CD14-positive monocyte (primary cell): ENCODE measurements at regions not wholly inside any gene's neighbourhood (a gene's known extent, or its start where the extent isn't known, plus 50 kb on each side); places are given as distances from the start of the nearest gene placed in this dataset.

ENCODE experiments used
- DNase-seq, 3 donors: peaks; one replicate each; pipeline ENCODE4 v3.0.0-alpha.2; 2011 to 2022
- H2AFZ ChIP-seq: 2 replicates; pipeline ENCODE4 v1.6.0; 2012; ENCODE audit warnings: mild to moderate bottlenecking, low read depth, low read length, inconsistent platforms; ENCODE audit not compliant: insufficient read depth, poor library complexity, severe bottlenecking
- H3K27ac ChIP-seq, 2 donors: 1 replicate in 1 of 2; 2 replicates in 1 of 2; pipeline ENCODE4 v1.5.1; 2012 to 2013; ENCODE audit warnings: low read length in 2 of 2, control low read depth in 1 of 2, inconsistent platforms in 1 of 2, low read depth in 1 of 2, mild to moderate bottlenecking in 1 of 2
- H3K27me3 ChIP-seq, 2 donors: one replicate each; pipeline versions ENCODE4 v1.6.0 to v1.6.1; 2011 to 2013; ENCODE audit warnings: low read length in 2 of 2; ENCODE audit not compliant: control insufficient read depth in 2 of 2, insufficient read depth in 2 of 2
- H3K36me3 ChIP-seq, 2 donors: replicated peaks in 1 of 2; 1 replicate in 1 of 2; 2 replicates in 1 of 2; pipeline versions ENCODE4 v1.5.1 to v1.6.1; 2012 to 2013; ENCODE audit warnings: low read length in 2 of 2, control low read depth in 1 of 2, inconsistent platforms in 1 of 2, mild to moderate bottlenecking in 1 of 2; ENCODE audit not compliant: insufficient read depth in 2 of 2, control insufficient read depth in 1 of 2
- H3K4me1 ChIP-seq, 2 donors: 1 replicate in 1 of 2; 2 replicates in 1 of 2; pipeline versions ENCODE4 v1.5.1 to v1.6.1; 2012 to 2013; ENCODE audit warnings: low read length in 2 of 2, control low read depth in 1 of 2, inconsistent platforms in 1 of 2, mild to moderate bottlenecking in 1 of 2, moderate library complexity in 1 of 2; ENCODE audit not compliant: insufficient read depth in 2 of 2, control insufficient read depth in 1 of 2
- H3K4me2 ChIP-seq: replicated peaks from 2 replicates; pipeline ENCODE3; 2012; ENCODE audit warnings: low read length, moderate library complexity, mild to moderate bottlenecking; ENCODE audit not compliant: poor library complexity, severe bottlenecking; ENCODE audit errors: extremely low read depth
- H3K4me3 ChIP-seq, 3 experiments: fragments of 200-600 bp in 1 of 3; sonication (generic) in 1 of 3; replicated peaks in 1 of 3; 1 replicate in 2 of 3; 2 replicates in 1 of 3; pipeline ENCODE4 v1.5.1; 2011 to 2013; ENCODE audit warnings: low read length in 3 of 3, mild to moderate bottlenecking in 3 of 3, control low read depth in 2 of 3, low read depth in 2 of 3, inconsistent platforms in 1 of 3, moderate library complexity in 1 of 3
- H3K79me2 ChIP-seq: 2 replicates; pipeline ENCODE4 v1.6.0; 2012; ENCODE audit warnings: mild to moderate bottlenecking, control low read depth, inconsistent platforms, low read length, moderate library complexity; ENCODE audit not compliant: insufficient read depth
- H3K9ac ChIP-seq: 2 replicates; pipeline ENCODE4 v1.6.0; 2017; ENCODE audit warnings: low read length, mild to moderate bottlenecking; ENCODE audit not compliant: insufficient read depth, poor library complexity, severe bottlenecking
- H3K9me3 ChIP-seq, 2 donors: replicated peaks in 1 of 2; 1 replicate in 1 of 2; 2 replicates in 1 of 2; pipeline versions ENCODE4 v1.5.1 to v1.6.1; 2012 to 2013; ENCODE audit warnings: low read length in 2 of 2, control low read depth in 1 of 2; ENCODE audit not compliant: control insufficient read depth in 1 of 2, insufficient read depth in 1 of 2
- H4K20me1 ChIP-seq: 2 replicates; pipeline ENCODE4 v1.6.0; 2012; ENCODE audit warnings: mild to moderate bottlenecking, low read length, control low read depth, moderate library complexity; ENCODE audit not compliant: insufficient read depth
- H3K27ac Mint-ChIP-seq, 7 donors: one replicate each; pipeline ENCODE4 v1.8.0; 2020; ENCODE audit warnings: mild to moderate bottlenecking in 7 of 7, mixed read lengths in 7 of 7, moderate library complexity in 6 of 7, inconsistent platforms in 2 of 7
- H3K27me3 Mint-ChIP-seq, 3 donors: one replicate each; pipeline ENCODE4 v1.8.0; 2021 to 2022; ENCODE audit warnings: low read depth in 3 of 3, mild to moderate bottlenecking in 3 of 3, mixed read lengths in 3 of 3, moderate library complexity in 3 of 3, inconsistent platforms in 1 of 3
- H3K36me3 Mint-ChIP-seq, 2 donors: one replicate each; pipeline ENCODE4 v1.8.0; 2020; ENCODE audit warnings: mixed read lengths in 2 of 2, inconsistent platforms in 1 of 2, mild to moderate bottlenecking in 1 of 2
- H3K4me1 Mint-ChIP-seq: one replicate; pipeline ENCODE4 v1.8.0; 2020; ENCODE audit warnings: mild to moderate bottlenecking, mixed read lengths
- H3K4me3 Mint-ChIP-seq, 2 donors: one replicate each; pipeline ENCODE4 v1.8.0; 2020; ENCODE audit warnings: mild to moderate bottlenecking in 2 of 2, mixed read lengths in 2 of 2, moderate library complexity in 1 of 2
- H3K9me3 Mint-ChIP-seq, 7 donors: one replicate each; pipeline ENCODE4 v1.8.0; 2020 to 2022; ENCODE audit warnings: mixed read lengths in 7 of 7, mild to moderate bottlenecking in 6 of 7, moderate library complexity in 6 of 7, inconsistent platforms in 2 of 7
- CTCF ChIP-seq: fragments of 200-600 bp; IDR thresholded peaks from one replicate; pipeline ENCODE4 v1.8.0; 2022; ENCODE audit warnings: antibody characterized with exemption, mild to moderate bottlenecking
- WGBS: methylation state at CpG from one replicate; pipeline ENCODE4 v1.1.5; 2013; ENCODE audit warnings: missing lambda C conversion rate; ENCODE audit not compliant: insufficient coverage; 5-methylcytosine and 5-hydroxymethylcytosine counted together
- intact Hi-C, 2 donors: fragments of 100-400 bp; cut with micrococcal nuclease; formaldehyde crosslinking; loops; one replicate each; pipeline versions ENCODE4 v1.15.0 to v1.15.1; 2023

GRCh38 chrX:69299951-69300714 is 134.9 kb upstream of the PJA1 start:
- no peaks in the 10 kb centered on the region for H4K20me1 ChIP-seq
- H3K36me3 Mint-ChIP-seq, result no peaks in the 10 kb centered on the region
- H3K4me3 ChIP-seq, result no peak overlapping the region
- no CpG with 5 or more reads among the region's 4 CpGs for WGBS
- no peak overlapping the region for H2AFZ ChIP-seq
- H3K79me2 ChIP-seq, result no peaks in the 10 kb centered on the region
- no peak overlapping the region for H3K4me2 ChIP-seq
- no peaks in the 10 kb centered on the region for H3K4me1 ChIP-seq
- H3K4me1 Mint-ChIP-seq, result no peaks in the 10 kb centered on the region
- H3K9me3 ChIP-seq, result no peaks in the 10 kb centered on the region
- intact Hi-C loops, result no loop called here
- H3K27ac Mint-ChIP-seq, result peak overlapping the region in 1 of 7 donors; percentile 37
- no peak overlapping the region for H3K4me3 Mint-ChIP-seq
- TF ChIP-seq CTCF, result no peak
- H3K27ac ChIP-seq, result no peak overlapping the region
- no peak overlapping the region for H3K9ac ChIP-seq
- H3K36me3 ChIP-seq, result no peaks in the 10 kb centered on the region
- H3K9me3 Mint-ChIP-seq, result peaks cover 0 to 2% (median 0%) of the 10 kb centered on the region in 7 donors
- DNase-seq, result no peak
- H3K27me3 Mint-ChIP-seq, result peaks cover 8 to 18% (median 12%) of the 10 kb centered on the region in 3 donors
- peaks cover 0 to under 1% of the 10 kb centered on the region in 2 donors for H3K27me3 ChIP-seq

GRCh38 chrX:69299285-69299684 is 134.0 kb upstream of the PJA1 start:
- no peak overlapping the region for H3K4me3 Mint-ChIP-seq
- Histone ChIP-seq H4K20me1 (no peaks in the 10 kb centered on the region), H3K4me1 (no peaks in the 10 kb centered on the region), H3K4me2 (no peak overlapping the region), H3K9me3 (no peaks in the 10 kb centered on the region), H3K4me3 (no peak overlapping the region), H2AFZ (no peak overlapping the region), H3K9ac (no peak overlapping the region), H3K27me3 (no peaks in the 10 kb centered on the region), H3K79me2 (no peaks in the 10 kb centered on the region), H3K27ac (no peak overlapping the region), H3K36me3 (no peaks in the 10 kb centered on the region)
- intact Hi-C loops, result no loop called here
- H3K36me3 Mint-ChIP-seq, result no peaks in the 10 kb centered on the region
- no peak overlapping the region for H3K27ac Mint-ChIP-seq
- H3K4me1 Mint-ChIP-seq, result no peaks in the 10 kb centered on the region
- WGBS, result 98% methylated on average over 3 of the region's 6 CpGs
- H3K27me3 Mint-ChIP-seq, result peaks cover 3 to 13% (median 6%) of the 10 kb centered on the region in 3 donors
- TF ChIP-seq CTCF, result no peak
- peaks cover 0 to 2% (median 0%) of the 10 kb centered on the region in 7 donors for H3K9me3 Mint-ChIP-seq
- DNase-seq, result no peak
